Stimulated activated naive CD8-positive, alpha-beta T cell treated with anti-CD3 and anti-CD28 coated beads, Interleukin-15, Interleukin-2, amounts not matched to agents 100 ng/mL and 50 ng/mL, for 24 hours (primary cell): ENCODE measurements at regions not wholly inside any gene's neighbourhood (a gene's known extent, or its start where the extent isn't known, plus 50 kb on each side); places are given as distances from the start of the nearest gene placed in this dataset.

ENCODE experiments used
- H3K27ac Mint-ChIP-seq: one replicate; pipeline ENCODE4 v1.8.0; 2021; ENCODE audit warnings: mild to moderate bottlenecking, mixed read lengths
- H3K27me3 Mint-ChIP-seq: one replicate; pipeline ENCODE4 v1.8.0; 2021; ENCODE audit warnings: mixed read lengths
- H3K36me3 Mint-ChIP-seq: one replicate; pipeline ENCODE4 v1.8.0; 2021; ENCODE audit warnings: low read depth, mixed read lengths
- H3K4me1 Mint-ChIP-seq: one replicate; pipeline ENCODE4 v1.8.0; 2021; ENCODE audit warnings: low read depth, mixed read lengths
- H3K4me3 Mint-ChIP-seq: one replicate; pipeline ENCODE4 v1.8.0; 2021; ENCODE audit warnings: mild to moderate bottlenecking, mixed read lengths
- H3K9me3 Mint-ChIP-seq: one replicate; pipeline ENCODE4 v1.8.0; 2021; ENCODE audit warnings: mixed read lengths

DNA sequence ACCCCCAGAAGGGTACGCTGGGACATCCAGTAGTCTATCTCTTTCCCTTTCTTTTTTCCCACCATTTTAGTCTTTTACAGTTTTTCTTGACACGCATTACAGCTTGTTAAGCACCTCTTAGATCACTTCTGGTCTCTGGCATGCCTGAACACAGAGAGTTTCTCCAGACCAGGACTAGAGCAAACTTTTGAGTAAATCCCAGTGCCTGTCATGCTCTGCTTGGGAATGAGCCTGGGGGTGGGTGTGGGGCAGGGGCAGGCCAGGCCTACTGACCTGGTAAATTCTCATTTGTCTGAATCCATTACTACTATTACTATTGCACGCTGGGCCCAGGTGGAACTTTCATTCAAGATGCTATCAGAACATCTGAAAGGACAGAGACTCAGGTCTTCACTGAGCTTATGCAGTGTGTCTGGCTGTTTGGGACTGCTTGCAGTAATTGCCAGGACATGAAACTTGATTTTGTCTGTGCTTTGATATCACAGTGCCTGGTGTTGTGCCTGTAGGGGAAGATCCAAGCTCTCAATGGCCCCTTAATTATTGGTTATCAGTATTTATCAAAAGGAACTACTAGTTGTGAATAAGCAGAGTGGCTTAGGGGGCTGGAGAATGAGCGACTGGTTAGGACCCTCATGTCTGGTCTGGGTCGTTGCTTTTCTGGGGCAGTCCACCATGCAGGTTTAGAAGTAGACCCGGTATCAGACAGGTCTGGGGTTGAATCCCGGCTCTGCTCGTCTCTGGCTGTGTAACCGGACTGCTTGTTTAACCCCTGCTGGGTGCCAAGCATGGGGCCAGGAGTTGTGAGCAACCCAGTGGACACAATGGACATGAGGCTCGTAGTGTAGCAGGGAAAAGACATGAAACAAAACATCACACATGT is 196.1 kb upstream of the TLE3 start:
- Mint-ChIP-seq H3K4me1 (peaks cover 4% of the 10 kb centered on the region), H3K4me3 (no peak overlapping the region), H3K9me3 (no peaks in the 10 kb centered on the region), H3K27me3 (peaks cover 3% of the 10 kb centered on the region), H3K36me3 (no peaks in the 10 kb centered on the region), H3K27ac (no peak overlapping the region)

DNA sequence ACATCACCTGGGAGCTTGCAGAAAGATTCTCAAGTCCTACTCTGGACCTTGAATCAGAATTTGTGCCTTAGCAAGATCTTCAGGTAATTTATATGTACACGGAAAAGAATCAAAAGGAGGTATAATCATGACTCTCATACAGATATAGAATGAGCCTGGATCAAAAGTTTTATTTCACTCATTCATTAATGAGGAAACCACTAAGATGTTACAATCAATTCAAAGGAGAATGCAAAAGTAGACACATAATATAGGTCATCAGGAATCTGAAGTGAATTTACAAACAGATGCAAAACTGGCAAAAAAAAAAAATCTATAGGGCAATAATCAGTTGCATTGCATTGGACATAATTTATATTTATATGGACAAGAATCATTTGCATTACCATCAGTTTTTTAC is 195.4 kb upstream of the TLE3 start:
- Mint-ChIP-seq H3K4me3 (no peak overlapping the region), H3K27ac (no peak overlapping the region), H3K27me3 (peaks cover 3% of the 10 kb centered on the region), H3K9me3 (no peaks in the 10 kb centered on the region), H3K36me3 (no peaks in the 10 kb centered on the region), H3K4me1 (peaks cover 4% of the 10 kb centered on the region)

DNA sequence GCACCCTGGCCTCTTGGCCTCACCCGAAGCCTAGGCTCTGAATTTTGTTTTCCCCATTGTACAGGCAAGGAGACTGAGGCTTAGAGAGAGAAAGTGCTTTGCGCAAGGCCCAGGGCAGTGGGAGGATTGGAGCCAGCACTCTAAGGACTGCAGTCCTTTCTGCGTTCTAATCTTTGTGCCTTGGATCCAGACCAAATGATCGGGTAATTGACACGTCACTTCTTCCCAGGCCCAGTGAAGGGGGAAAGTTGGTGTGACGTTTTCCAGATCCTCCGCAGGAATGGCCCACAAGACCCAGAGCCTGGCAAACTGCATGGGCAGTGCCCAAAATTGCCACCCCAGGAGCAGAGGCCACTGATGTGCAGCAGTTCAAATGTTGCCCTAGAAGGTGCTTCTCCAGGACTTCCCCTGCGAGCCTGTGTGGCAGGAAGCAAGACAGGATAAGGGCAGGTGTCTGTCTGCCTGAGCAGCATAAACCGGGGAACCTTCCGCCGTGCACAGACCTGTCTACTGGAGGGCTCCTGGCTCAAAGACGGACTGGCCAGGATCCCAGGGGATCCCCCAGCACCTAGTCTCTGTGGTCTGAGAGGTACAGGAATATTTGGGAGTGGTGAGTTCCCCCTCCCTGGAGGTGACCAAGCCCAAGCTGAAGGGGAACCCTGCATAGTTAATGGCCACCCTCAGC is 194.5 kb upstream of the TLE3 start:
- Mint-ChIP-seq H3K27me3 (peaks cover 3% of the 10 kb centered on the region), H3K4me1 (peaks cover 4% of the 10 kb centered on the region), H3K36me3 (no peaks in the 10 kb centered on the region), H3K4me3 (no peak overlapping the region), H3K9me3 (no peaks in the 10 kb centered on the region), H3K27ac (no peak overlapping the region)

DNA sequence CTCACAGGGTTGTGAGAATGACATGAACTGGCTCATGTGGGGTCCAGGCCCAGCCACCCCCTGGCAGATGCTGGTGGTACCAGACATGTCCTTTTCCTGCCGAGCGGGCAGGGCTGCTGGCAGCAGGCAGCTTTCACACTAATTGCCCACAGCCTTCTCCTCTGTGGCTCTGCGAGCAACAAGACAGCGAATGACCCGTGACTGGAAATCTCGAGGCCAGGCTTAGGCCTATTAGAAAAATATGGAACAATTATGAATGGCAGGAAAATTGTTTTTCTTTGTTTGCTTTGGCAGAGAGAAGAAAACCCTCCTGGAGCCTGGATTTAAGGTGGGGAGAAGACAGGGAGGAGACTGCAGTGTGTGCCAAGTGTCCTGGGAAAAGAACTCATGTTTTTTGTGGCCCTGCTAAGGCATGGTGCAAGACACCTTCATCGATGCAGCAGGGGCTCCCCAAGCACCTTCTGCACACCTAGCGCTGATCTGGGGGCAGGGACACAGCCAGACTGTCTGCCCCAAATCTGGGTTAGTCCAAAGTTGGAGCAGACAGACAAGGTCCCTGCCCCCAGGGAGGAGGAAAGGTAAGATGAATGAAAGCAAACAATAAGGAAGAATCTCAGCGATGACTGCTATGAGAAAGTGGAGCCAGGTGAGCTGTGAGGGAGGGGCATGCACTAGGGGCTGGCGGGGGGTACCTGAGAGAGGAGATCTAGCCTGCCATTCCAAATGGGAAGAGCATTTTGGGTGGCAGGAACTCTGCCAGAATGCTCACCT is 193.8 kb upstream of the TLE3 start:
- Mint-ChIP-seq H3K36me3 (no peaks in the 10 kb centered on the region), H3K4me3 (no peak overlapping the region), H3K9me3 (no peaks in the 10 kb centered on the region), H3K27me3 (peaks cover 3% of the 10 kb centered on the region), H3K27ac (no peak overlapping the region), H3K4me1 (peaks cover 4% of the 10 kb centered on the region)

DNA sequence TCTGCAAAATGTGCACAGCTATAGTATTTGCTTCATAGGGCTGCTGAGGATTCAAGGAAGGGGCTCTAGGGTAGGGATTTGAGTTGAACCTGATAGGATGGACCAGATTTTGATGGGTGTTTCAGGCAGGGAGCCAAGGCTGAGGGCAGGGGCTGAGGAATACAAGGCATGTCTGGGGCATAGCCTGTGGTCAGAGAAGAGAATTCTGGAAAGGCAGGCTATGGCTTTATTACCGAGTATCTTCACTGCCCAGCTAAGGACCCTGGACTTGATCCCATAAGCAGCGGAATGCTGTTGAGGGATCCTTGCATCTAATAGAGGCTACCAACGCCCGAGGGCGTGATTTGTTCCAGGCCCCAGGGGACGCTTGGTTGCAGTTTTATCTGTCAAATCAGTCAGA is 193.0 kb upstream of the TLE3 start:
- H3K27ac Mint-ChIP-seq = no peak overlapping the region

DNA sequence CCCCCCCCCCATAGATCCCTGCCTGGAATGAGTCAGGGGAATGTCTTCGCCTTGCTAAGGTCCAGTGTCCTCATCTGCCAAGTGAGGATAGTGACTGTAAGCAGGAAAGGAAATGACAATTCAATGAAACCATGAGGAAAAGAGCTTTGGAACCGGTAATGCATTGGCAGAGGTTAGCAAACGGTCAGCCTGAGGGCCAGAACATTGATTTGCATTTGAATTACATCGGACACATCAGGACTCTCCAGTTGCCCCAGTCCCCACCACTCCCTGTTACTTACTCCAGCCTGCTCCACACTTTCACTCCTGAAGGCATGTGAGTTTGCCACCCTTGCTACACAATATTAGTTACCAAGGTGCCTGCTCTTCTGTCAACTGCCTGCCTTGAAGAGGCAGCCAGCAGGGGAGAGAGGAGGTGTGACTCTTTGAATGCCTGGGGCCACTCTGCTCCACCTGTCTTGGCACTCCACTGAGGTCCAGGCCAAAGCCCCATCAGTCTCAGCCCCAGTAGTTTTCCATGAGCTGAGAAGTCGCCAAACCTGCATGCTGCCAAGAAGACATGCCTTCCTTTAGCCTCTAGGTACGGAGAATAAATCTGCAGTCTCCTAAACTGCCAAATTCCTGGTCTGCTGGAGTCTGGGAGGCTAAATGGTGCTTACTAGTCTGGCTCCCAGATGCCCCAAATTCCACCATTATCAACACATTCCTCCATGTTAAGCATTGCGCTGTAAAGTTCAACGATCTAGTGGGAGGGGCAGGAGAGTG is 191.7 kb upstream of the TLE3 start:
- no peak overlapping the region for H3K4me3 Mint-ChIP-seq
- H3K36me3 Mint-ChIP-seq = no peaks in the 10 kb centered on the region
- no peaks in the 10 kb centered on the region for H3K27me3 Mint-ChIP-seq
- no peaks in the 10 kb centered on the region for H3K4me1 Mint-ChIP-seq
- peak overlapping the region; percentile 5 for H3K27ac Mint-ChIP-seq
- no peaks in the 10 kb centered on the region for H3K9me3 Mint-ChIP-seq

More for the DNA sequence above, 193.0 kb upstream of the TLE3 start:
- H3K4me3 Mint-ChIP-seq = no peak overlapping the region
- H3K36me3 Mint-ChIP-seq = no peaks in the 10 kb centered on the region
- H3K9me3 Mint-ChIP-seq = no peaks in the 10 kb centered on the region
- H3K4me1 Mint-ChIP-seq = no peaks in the 10 kb centered on the region
- H3K27me3 Mint-ChIP-seq = no peaks in the 10 kb centered on the region

DNA sequence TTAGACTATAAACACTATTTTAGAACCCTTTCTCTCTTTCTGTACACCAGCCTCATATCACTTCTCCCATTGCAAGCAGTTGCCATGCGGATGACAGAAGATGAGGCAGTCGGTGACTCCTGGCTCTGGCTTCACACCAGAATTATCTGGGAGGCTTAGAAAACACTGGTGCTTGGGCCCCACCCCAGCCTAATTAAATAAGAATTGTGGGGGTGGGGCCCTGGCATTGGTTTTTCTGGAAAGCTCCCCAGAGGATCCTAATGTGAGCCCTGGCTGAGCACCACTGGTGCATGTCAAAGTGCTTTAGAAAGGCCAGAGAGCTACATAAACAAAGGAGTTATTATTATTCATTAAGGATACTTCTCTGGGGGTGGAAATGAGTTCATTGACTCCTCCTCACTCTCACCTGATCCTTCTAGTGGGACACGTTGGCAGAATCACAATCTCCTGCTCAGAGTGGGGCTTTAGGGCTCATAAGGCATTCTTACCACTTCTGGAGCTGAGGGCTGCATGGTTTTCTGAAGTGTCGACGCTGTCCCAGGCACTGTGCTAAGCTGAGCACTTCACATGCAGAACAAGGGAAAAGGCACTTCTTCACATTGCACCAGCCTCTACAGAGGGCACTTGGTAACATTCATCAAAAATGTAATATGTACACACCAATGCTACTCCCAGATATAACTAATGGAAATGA is 188.5 kb upstream of the TLE3 start:
- H3K4me1 Mint-ChIP-seq = peaks cover 10% of the 10 kb centered on the region

DNA sequence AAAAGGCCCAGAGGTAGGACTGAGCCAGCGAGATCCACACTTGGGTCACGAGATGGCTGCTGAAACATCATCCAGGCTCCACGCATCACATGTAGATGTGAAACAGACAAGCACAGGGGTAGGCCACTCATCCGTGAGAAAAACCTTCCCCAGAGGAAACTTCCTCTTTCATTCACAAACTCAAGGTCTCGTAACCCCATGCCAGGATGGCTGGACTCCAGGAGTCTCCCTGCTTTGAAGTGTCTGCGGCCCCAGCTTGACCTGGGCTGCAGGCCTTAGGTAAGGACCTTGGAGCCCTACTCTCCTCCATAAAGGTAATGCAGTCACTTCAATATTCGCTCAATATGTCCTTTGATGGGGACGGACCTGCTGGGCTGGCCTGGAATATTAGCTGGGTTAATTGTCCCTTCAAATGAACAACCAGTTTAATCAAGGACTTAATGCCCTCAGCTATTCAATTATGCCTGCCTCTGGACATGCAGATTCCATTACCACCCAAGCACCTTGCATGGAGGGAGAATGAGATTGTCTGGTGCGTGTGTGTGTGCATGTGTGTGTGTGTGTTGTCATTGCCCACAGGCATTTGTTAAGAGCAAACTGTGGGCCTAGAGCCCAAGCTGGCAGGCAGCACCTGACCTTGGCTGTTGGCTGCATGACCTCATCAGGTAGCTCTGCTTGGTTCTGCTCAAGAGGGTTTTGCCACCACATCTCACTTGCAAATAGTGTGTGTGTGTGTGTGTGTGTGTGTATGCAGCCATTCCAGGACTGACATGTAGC is 186.9 kb upstream of the TLE3 start:
- Mint-ChIP-seq H3K36me3 (no peaks in the 10 kb centered on the region), H3K27me3 (no peaks in the 10 kb centered on the region), H3K4me1 (peaks cover 14% of the 10 kb centered on the region), H3K9me3 (peaks cover 4% of the 10 kb centered on the region), H3K27ac (no peak overlapping the region), H3K4me3 (no peak overlapping the region)

More for the DNA sequence above, 188.5 kb upstream of the TLE3 start:
- H3K4me3 Mint-ChIP-seq = no peak overlapping the region
- H3K36me3 Mint-ChIP-seq = no peaks in the 10 kb centered on the region
- H3K27me3 Mint-ChIP-seq = no peaks in the 10 kb centered on the region
- peaks cover 4% of the 10 kb centered on the region for H3K9me3 Mint-ChIP-seq
- no peak overlapping the region for H3K27ac Mint-ChIP-seq

DNA sequence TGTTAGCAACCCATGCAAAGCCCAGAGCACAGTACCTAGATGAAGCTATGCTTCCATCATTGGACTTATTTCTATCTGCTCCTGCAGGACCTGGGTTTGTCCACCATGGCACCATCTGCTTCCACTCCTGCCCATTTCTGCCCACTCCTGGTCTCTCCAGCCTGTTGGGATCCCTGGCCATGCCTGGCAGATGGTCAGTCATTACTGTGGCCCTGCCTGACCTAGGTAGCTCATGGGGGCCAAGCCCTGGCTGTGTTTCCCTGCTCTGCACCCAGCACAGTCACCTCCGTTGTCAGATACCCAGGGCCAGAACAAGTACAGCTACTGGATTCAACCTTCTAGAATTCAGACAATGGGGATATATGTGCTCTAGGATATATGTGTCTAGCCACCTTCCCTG is 185.8 kb upstream of the TLE3 start:
- peaks cover 14% of the 10 kb centered on the region for H3K4me1 Mint-ChIP-seq
- H3K4me3 Mint-ChIP-seq = no peak overlapping the region
- peaks cover 4% of the 10 kb centered on the region for H3K9me3 Mint-ChIP-seq
- no peaks in the 10 kb centered on the region for H3K36me3 Mint-ChIP-seq
- H3K27me3 Mint-ChIP-seq = no peaks in the 10 kb centered on the region
- no peak overlapping the region for H3K27ac Mint-ChIP-seq

DNA sequence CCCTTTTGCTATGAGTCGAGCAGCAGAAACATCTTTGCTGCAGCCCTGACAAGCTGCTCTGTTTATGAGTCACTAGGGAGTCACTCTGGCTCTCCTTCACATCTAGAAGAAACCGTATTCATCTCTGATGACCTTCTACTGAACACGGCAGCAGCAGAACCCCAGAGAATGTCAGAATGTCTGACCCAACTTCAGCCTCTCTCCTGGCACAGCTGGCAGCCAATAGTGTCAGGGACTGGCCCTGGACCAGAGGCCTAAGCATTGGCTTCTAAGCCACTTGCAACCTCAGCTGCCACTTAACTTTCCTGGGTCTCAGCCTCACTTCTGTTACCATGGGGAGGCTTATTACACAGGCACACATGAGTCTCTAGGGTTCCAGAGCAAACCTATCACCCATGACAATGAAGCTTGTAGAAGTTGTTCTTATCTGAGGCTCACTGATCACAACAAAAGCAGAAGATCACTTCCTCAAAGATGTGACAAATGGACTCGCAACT is 184.1 kb upstream of the TLE3 start:
- Mint-ChIP-seq H3K9me3 (peaks cover 4% of the 10 kb centered on the region), H3K27ac (no peak overlapping the region), H3K4me1 (peaks cover 14% of the 10 kb centered on the region), H3K27me3 (peaks cover 3% of the 10 kb centered on the region), H3K4me3 (no peak overlapping the region), H3K36me3 (no peaks in the 10 kb centered on the region)

DNA sequence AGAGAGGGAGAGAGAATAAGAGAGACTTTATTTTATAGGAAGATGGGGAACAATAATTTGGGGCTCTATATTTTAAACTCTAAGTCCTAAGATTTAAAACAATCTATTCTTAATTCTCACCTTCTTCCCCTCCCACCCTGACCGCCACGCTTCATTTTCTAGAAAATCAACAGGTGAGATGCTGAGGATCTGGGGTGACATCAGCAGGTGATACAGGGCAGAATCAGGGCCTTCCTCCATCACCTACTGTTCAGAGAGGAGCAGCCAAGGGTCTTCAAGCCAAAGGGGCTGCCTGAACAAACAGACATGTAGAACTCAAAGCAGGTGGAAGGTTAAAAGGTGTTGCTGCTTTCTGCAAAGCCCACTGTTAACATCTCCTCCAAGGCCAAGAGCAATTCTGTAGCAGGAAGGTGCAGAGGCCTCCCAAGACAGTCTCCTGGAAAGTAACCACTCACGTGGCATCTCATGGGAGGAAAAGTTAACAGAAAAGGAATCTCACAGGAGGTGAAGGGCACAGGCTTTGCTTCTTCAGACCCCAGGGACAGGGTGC is 183.6 kb upstream of the TLE3 start:
- Mint-ChIP-seq H3K27ac (no peak overlapping the region), H3K9me3 (peaks cover 4% of the 10 kb centered on the region), H3K4me1 (peaks cover 14% of the 10 kb centered on the region)

DNA sequence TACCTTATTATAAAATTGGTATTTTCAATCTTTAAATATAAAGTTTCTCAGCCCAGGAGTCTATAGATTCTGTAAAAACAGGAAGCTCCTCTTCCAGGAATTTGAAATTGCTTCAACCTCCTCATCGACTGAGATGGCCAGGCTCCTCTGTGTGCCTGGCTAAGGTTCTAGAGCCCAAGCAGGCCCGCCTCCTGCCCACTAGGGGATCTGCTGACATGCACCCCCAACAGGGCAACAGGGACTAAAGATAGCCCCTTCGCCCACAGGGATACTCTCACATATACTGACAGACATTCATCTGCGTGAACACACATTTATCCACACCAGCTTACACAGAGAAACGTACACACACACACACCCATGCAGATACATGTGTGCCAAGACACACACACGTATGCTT is 183.1 kb upstream of the TLE3 start:
- Mint-ChIP-seq H3K27me3 (peaks cover 3% of the 10 kb centered on the region), H3K4me3 (no peak overlapping the region), H3K36me3 (no peaks in the 10 kb centered on the region), H3K27ac (no peak overlapping the region), H3K9me3 (peaks cover 4% of the 10 kb centered on the region), H3K4me1 (peaks cover 14% of the 10 kb centered on the region)

More for the DNA sequence above, 183.6 kb upstream of the TLE3 start:
- Mint-ChIP-seq H3K27me3 (peaks cover 3% of the 10 kb centered on the region), H3K36me3 (no peaks in the 10 kb centered on the region), H3K4me3 (no peak overlapping the region)

DNA sequence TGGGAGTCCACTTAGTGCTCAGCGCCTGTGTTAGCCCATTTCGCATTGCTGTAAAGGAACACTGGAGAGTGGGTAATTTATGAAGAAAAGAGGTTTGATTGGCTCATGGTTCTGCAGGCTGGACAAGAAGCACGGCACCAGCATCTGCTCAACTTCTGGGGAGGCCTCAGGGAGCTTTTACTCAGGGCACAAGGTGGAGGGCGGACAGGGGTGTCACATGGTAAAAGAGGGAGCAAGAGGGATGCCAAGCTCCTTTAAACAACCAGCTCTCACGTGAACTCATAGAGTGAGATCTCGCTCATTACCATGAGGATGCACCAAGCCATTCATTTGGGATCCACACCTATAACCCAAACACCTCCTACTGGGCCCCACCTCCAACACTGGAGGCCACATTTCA is 181.4 kb upstream of the TLE3 start:
- Mint-ChIP-seq H3K27me3 (peaks cover 3% of the 10 kb centered on the region), H3K36me3 (no peaks in the 10 kb centered on the region), H3K4me3 (no peak overlapping the region), H3K4me1 (peaks cover 23% of the 10 kb centered on the region), H3K27ac (no peak overlapping the region), H3K9me3 (peaks cover 4% of the 10 kb centered on the region)
